Stimulated activated CD8-positive, alpha-beta memory T cell treated with anti-CD3 and anti-CD28 coated beads, Interleukin-7, amount 100 ng/mL, for 4 hours (primary cell): ENCODE measurements at regions not wholly inside any gene's neighbourhood (a gene's known extent, or its start where the extent isn't known, plus 50 kb on each side); places are given as distances from the start of the nearest gene placed in this dataset.

Experiments
- DNase-seq, 2 donors: peaks; one replicate each; pipeline ENCODE4 v3.0.0-alpha.2; 2020; ENCODE audit warnings: low read depth in 2 of 2

- DNase-seq = no peak
Measured at GRCh38 chr1:83770319-83770661, 228.6 kb downstream of the TTLL7 start.

- no peak for DNase-seq
Measured at GRCh38 chr1:83769594-83770318, 229.2 kb downstream of the TTLL7 start.

- DNase-seq = no peak
Measured at GRCh38 chr1:83769072-83769471, 229.9 kb downstream of the TTLL7 start.

GRCh38 chr1:83766241-83766691 lies 232.7 kb downstream of the TTLL7 start:
- DNase-seq = no peak

- no peak for DNase-seq
Measured at GRCh38 chr1:83765125-83765524, 233.8 kb downstream of the TTLL7 start.

GRCh38 chr1:83764209-83764608 lies 234.7 kb downstream of the TTLL7 start:
- no peak for DNase-seq

- DNase-seq = no peak
Measured at GRCh38 chr1:83763361-83764095, 235.4 kb downstream of the TTLL7 start.

GRCh38 chr1:83762416-83762815 lies 236.5 kb downstream of the TTLL7 start:
- no peak for DNase-seq

GRCh38 chr1:83762039-83762365 lies 236.9 kb downstream of the TTLL7 start:
- DNase-seq = no peak

- no peak for DNase-seq
Measured at GRCh38 chr1:83761167-83762038, 237.5 kb downstream of the TTLL7 start.

- DNase-seq = no peak
Measured at GRCh38 chr1:83760226-83761021, 238.5 kb downstream of the TTLL7 start.

- no peak for DNase-seq
Measured at GRCh38 chr1:83756984-83757717, 241.8 kb downstream of the TTLL7 start.

- no peak for DNase-seq
Measured at GRCh38 chr1:83751602-83752001, 247.3 kb downstream of the TTLL7 start.

GRCh38 chr1:83750201-83750600 lies 248.7 kb downstream of the TTLL7 start:
- no peak for DNase-seq

- DNase-seq = no peak
Measured at GRCh38 chr1:83747853-83748482, 251.0 kb downstream of the TTLL7 start.

GRCh38 chr1:83746234-83746633 lies 252.7 kb downstream of the TTLL7 start:
- no peak for DNase-seq

GRCh38 chr1:83742446-83742845 lies 256.5 kb downstream of the TTLL7 start:
- no peak for DNase-seq

GRCh38 chr1:83741770-83742169 lies 257.2 kb downstream of the TTLL7 start:
- no peak for DNase-seq

- DNase-seq = no peak
Measured at GRCh38 chr1:83741348-83741747, 257.6 kb downstream of the TTLL7 start.

- no peak for DNase-seq
Measured at GRCh38 chr1:83735526-83735925, 263.4 kb downstream of the TTLL7 start.

- DNase-seq = no peak
Measured at GRCh38 chr1:83734420-83734819, 264.5 kb downstream of the TTLL7 start.
